ENCODE measurements at regions not wholly inside any gene's neighbourhood (a gene's known extent, or its start where the extent isn't known, plus 50 kb on each side); places are given as distances from the start of the nearest gene placed in this dataset.

GRCh38 chrX:97766501-97767095 lies 882.9 kb downstream of the RPA4 start:
- Histone ChIP-seq H3K4me3 (ENCODE audit: insufficient read depth, low read length) (no peak overlapping the region), H3K27ac (ENCODE audit: low read depth, low read length) (no peak overlapping the region), H4K20me1 (ENCODE audit: insufficient read depth, low read length) (no peaks in the 10 kb centered on the region), H3K27me3 (ENCODE audit: insufficient read depth, low read length) (no peaks in the 10 kb centered on the region), H2AFZ (ENCODE audit: low read length) (no peak overlapping the region), H3K4me1 (ENCODE audit: insufficient read depth, low read length) (no peaks in the 10 kb centered on the region), H3K36me3 (ENCODE audit: insufficient read depth, low read length) (no peaks in the 10 kb centered on the region), H3K79me2 (ENCODE audit: insufficient read depth, low read length) (no peaks in the 10 kb centered on the region), H3K4me2 (ENCODE audit: insufficient read depth, low read length) (no peak overlapping the region), H3K9me3 (ENCODE audit: low read depth, low read length) (no peaks in the 10 kb centered on the region)
- no peak for TF ChIP-seq CTCF (IDR thresholded peaks at IDR 0.05; ENCODE audit: extremely low read depth, low read depth, low read length)
- no peak for DNase-seq (ENCODE audit: insufficient read length, low spot score, missing footprints)

- H3K79me2 ChIP-seq (ENCODE audit: insufficient read depth, low read length), result no peaks in the 10 kb centered on the region
- H3K27me3 ChIP-seq (ENCODE audit: insufficient read depth, low read length), result no peaks in the 10 kb centered on the region
- H3K9me3 ChIP-seq (ENCODE audit: low read depth, low read length), result no peaks in the 10 kb centered on the region
- H3K4me1 ChIP-seq (ENCODE audit: insufficient read depth, low read length), result no peaks in the 10 kb centered on the region
- H4K20me1 ChIP-seq (ENCODE audit: insufficient read depth, low read length), result no peaks in the 10 kb centered on the region
- H3K27ac ChIP-seq (ENCODE audit: low read depth, low read length), result no peak overlapping the region
- no peak for DNase-seq (ENCODE audit: insufficient read length, low spot score, missing footprints)
- H3K36me3 ChIP-seq (ENCODE audit: insufficient read depth, low read length), result no peaks in the 10 kb centered on the region
- no peak overlapping the region for H3K4me2 ChIP-seq (ENCODE audit: insufficient read depth, low read length)
- no peak for TF ChIP-seq CTCF (IDR thresholded peaks at IDR 0.05; ENCODE audit: extremely low read depth, low read depth, low read length)
- no peak overlapping the region for H2AFZ ChIP-seq (ENCODE audit: low read length)
- H3K4me3 ChIP-seq (ENCODE audit: insufficient read depth, low read length), result no peak overlapping the region
Measured at GRCh38 chrX:97787311-97787710, 903.6 kb downstream of the RPA4 start.

GRCh38 chrX:97787849-97788248 lies 904.1 kb downstream of the RPA4 start:
- no peak overlapping the region for H2AFZ ChIP-seq (ENCODE audit: low read length)
- H3K36me3 ChIP-seq (ENCODE audit: insufficient read depth, low read length), result no peaks in the 10 kb centered on the region
- no peaks in the 10 kb centered on the region for H3K27me3 ChIP-seq (ENCODE audit: insufficient read depth, low read length)
- H3K27ac ChIP-seq (ENCODE audit: low read depth, low read length), result no peak overlapping the region
- no peak overlapping the region for H3K4me3 ChIP-seq (ENCODE audit: insufficient read depth, low read length)
- TF ChIP-seq CTCF (IDR thresholded peaks at IDR 0.05; ENCODE audit: extremely low read depth, low read depth, low read length), result no peak
- DNase-seq (ENCODE audit: insufficient read length, low spot score, missing footprints), result no peak
- H3K4me1 ChIP-seq (ENCODE audit: insufficient read depth, low read length), result no peaks in the 10 kb centered on the region
- no peaks in the 10 kb centered on the region for H3K9me3 ChIP-seq (ENCODE audit: low read depth, low read length)
- H3K4me2 ChIP-seq (ENCODE audit: insufficient read depth, low read length), result no peak overlapping the region
- H3K79me2 ChIP-seq (ENCODE audit: insufficient read depth, low read length), result no peaks in the 10 kb centered on the region
- no peaks in the 10 kb centered on the region for H4K20me1 ChIP-seq (ENCODE audit: insufficient read depth, low read length)

- no peaks in the 10 kb centered on the region for H3K9me3 ChIP-seq (ENCODE audit: low read depth, low read length)
- no peaks in the 10 kb centered on the region for H3K79me2 ChIP-seq (ENCODE audit: insufficient read depth, low read length)
- TF ChIP-seq CTCF (IDR thresholded peaks at IDR 0.05; ENCODE audit: extremely low read depth, low read depth, low read length), result no peak
- H4K20me1 ChIP-seq (ENCODE audit: insufficient read depth, low read length), result no peaks in the 10 kb centered on the region
- no peaks in the 10 kb centered on the region for H3K27me3 ChIP-seq (ENCODE audit: insufficient read depth, low read length)
- no peak overlapping the region for H2AFZ ChIP-seq (ENCODE audit: low read length)
- H3K4me3 ChIP-seq (ENCODE audit: insufficient read depth, low read length), result no peak overlapping the region
- no peak overlapping the region for H3K27ac ChIP-seq (ENCODE audit: low read depth, low read length)
- H3K36me3 ChIP-seq (ENCODE audit: insufficient read depth, low read length), result no peaks in the 10 kb centered on the region
- H3K4me2 ChIP-seq (ENCODE audit: insufficient read depth, low read length), result no peak overlapping the region
- H3K4me1 ChIP-seq (ENCODE audit: insufficient read depth, low read length), result no peaks in the 10 kb centered on the region
- DNase-seq (ENCODE audit: insufficient read length, low spot score, missing footprints), result no peak
Measured at GRCh38 chrX:97790850-97791249, 907.1 kb downstream of the RPA4 start.

Measured in osteoblast (primary cell).